ENCODE measurements at regions not wholly inside any gene's neighbourhood (a gene's known extent, or its start where the extent isn't known, plus 50 kb on each side); places are given as distances from the start of the nearest gene placed in this dataset.

DNA sequence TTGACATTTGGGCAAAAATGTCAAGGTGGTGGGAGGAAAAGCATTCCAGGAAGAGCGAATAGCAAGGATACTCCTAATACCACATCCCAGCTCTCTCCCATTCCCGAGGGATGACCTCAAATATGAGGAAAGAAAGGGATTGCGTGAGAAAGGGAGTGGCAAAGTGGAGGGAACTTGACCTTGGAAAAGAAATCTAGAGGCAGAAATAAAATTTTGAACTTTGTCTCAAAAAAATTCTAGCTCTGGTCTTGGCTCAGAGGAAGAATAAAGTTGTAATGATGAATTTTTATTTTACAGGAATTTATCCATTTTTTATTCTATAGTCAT is 127.8 kb downstream of the TBX19 start:
- TF ChIP-seq, protein P1, sequence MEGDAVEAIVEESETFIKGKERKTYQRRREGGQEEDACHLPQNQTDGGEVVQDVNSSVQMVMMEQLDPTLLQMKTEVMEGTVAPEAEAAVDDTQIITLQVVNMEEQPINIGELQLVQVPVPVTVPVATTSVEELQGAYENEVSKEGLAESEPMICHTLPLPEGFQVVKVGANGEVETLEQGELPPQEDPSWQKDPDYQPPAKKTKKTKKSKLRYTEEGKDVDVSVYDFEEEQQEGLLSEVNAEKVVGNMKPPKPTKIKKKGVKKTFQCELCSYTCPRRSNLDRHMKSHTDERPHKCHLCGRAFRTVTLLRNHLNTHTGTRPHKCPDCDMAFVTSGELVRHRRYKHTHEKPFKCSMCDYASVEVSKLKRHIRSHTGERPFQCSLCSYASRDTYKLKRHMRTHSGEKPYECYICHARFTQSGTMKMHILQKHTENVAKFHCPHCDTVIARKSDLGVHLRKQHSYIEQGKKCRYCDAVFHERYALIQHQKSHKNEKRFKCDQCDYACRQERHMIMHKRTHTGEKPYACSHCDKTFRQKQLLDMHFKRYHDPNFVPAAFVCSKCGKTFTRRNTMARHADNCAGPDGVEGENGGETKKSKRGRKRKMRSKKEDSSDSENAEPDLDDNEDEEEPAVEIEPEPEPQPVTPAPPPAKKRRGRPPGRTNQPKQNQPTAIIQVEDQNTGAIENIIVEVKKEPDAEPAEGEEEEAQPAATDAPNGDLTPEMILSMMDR (IDR thresholded peaks at IDR 0.05): no peak
- TF ChIP-seq POLR2A (IDR thresholded peaks at IDR 0.05) (no peak), POLR2AphosphoS5 (IDR thresholded peaks at IDR 0.05) (no peak)

Measured in gastroesophageal sphincter (tissue), 3 donors.